Peyer's patch (tissue), 4 donors: ENCODE measurements at regions not wholly inside any gene's neighbourhood (a gene's known extent, or its start where the extent isn't known, plus 50 kb on each side); places are given as distances from the start of the nearest gene placed in this dataset.

Experiments
- POLR2A ChIP-seq, 2 donors: fragments of 450-650 bp; IDR thresholded peaks; one replicate each; pipeline ENCODE4 v1.5.1; 2017; ENCODE audit warnings: antibody characterized with exemption in 2 of 2, mild to moderate bottlenecking in 2 of 2, moderate library complexity in 2 of 2
- TF ChIP-seq, protein P1 (sequence below), 6 experiments: fragments of 450-650 bp in 4 of 6; fragments of 200-600 bp in 2 of 6; sonication (generic) in 1 of 6; IDR thresholded peaks; one replicate each; pipeline ENCODE4 v1.5.1; 2017 to 2019; ENCODE audit warnings: antibody characterized with exemption in 6 of 6, mild to moderate bottlenecking in 3 of 6, moderate library complexity in 1 of 6

- TF ChIP-seq, protein P1, sequence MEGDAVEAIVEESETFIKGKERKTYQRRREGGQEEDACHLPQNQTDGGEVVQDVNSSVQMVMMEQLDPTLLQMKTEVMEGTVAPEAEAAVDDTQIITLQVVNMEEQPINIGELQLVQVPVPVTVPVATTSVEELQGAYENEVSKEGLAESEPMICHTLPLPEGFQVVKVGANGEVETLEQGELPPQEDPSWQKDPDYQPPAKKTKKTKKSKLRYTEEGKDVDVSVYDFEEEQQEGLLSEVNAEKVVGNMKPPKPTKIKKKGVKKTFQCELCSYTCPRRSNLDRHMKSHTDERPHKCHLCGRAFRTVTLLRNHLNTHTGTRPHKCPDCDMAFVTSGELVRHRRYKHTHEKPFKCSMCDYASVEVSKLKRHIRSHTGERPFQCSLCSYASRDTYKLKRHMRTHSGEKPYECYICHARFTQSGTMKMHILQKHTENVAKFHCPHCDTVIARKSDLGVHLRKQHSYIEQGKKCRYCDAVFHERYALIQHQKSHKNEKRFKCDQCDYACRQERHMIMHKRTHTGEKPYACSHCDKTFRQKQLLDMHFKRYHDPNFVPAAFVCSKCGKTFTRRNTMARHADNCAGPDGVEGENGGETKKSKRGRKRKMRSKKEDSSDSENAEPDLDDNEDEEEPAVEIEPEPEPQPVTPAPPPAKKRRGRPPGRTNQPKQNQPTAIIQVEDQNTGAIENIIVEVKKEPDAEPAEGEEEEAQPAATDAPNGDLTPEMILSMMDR (IDR thresholded peaks at IDR 0.05) = no peak
- no peak for TF ChIP-seq POLR2A (IDR thresholded peaks at IDR 0.05)
Measured at GRCh38 chr7:22627136-22627535, 99.9 kb upstream of the IL6 start.
